Ectodermal cell (in vitro differentiated cells): ENCODE measurements at regions not wholly inside any gene's neighbourhood (a gene's known extent, or its start where the extent isn't known, plus 50 kb on each side); places are given as distances from the start of the nearest gene placed in this dataset.
"Not testable (repeated sequence)": the region's sequence is repeated elsewhere in the genome, so short reads cannot be mapped to it uniquely, and the experiment has no call there.

Source experiments
- H3K27ac ChIP-seq: 2 replicates; pipeline ENCODE4 v1.7.0; 2013; ENCODE audit warnings: mild to moderate bottlenecking, low read depth, low read length; ENCODE audit not compliant: insufficient read depth, poor library complexity, severe bottlenecking
- H3K27me3 ChIP-seq: 2 replicates; pipeline ENCODE4 v1.7.0; 2013; ENCODE audit warnings: mild to moderate bottlenecking, low read length; ENCODE audit not compliant: insufficient read depth, control insufficient read depth, poor library complexity, severe bottlenecking
- H3K36me3 ChIP-seq: one replicate; pipeline ENCODE4 v1.7.0; 2013; ENCODE audit warnings: low read length; ENCODE audit not compliant: control insufficient read depth, insufficient read depth
- H3K4me1 ChIP-seq: one replicate; pipeline ENCODE4 v1.7.0; 2013; ENCODE audit warnings: low read length; ENCODE audit not compliant: control insufficient read depth, insufficient read depth
- H3K4me3 ChIP-seq: 2 replicates; pipeline ENCODE4 v1.7.0; 2013; ENCODE audit warnings: low read depth, low read length, control low read depth; ENCODE audit not compliant: insufficient read depth
- H3K9me3 ChIP-seq: 2 replicates; pipeline ENCODE4 v1.7.0; 2013; ENCODE audit warnings: mild to moderate bottlenecking, low read length, moderate library complexity; ENCODE audit not compliant: control insufficient read depth
- WGBS, 2 experiments: methylation state at CpG; one replicate each; pipeline ENCODE4 v1.1.7; 2013; ENCODE audit warnings: missing lambda C conversion rate in 2 of 2; 5-methylcytosine and 5-hydroxymethylcytosine counted together

- no peak overlapping the region for H3K27ac ChIP-seq
- 42 to 46% methylated on average over 7 of the region's 7 CpGs for WGBS, 2 experiments
Measured at GRCh38 chr5:63401436-63402046, 560.7 kb downstream of the HTR1A start.

GRCh38 chr5:63400079-63400478 lies 562.2 kb downstream of the HTR1A start:
- Histone ChIP-seq H3K4me1 (no peaks in the 10 kb centered on the region), H3K27me3 (no peaks in the 10 kb centered on the region), H3K4me3 (no peak overlapping the region), H3K9me3 (no peaks in the 10 kb centered on the region), H3K36me3 (no peaks in the 10 kb centered on the region), H3K27ac (no peak overlapping the region)
- 87 to 92% methylated on average over 2 of the region's 2 CpGs for WGBS, 2 experiments

More at GRCh38 chr5:63401436-63402046, 560.7 kb downstream of the HTR1A start:
- H3K36me3 ChIP-seq = no peaks in the 10 kb centered on the region
- H3K9me3 ChIP-seq = no peaks in the 10 kb centered on the region
- no peaks in the 10 kb centered on the region for H3K4me1 ChIP-seq
- H3K27me3 ChIP-seq = no peaks in the 10 kb centered on the region
- H3K4me3 ChIP-seq = no peak overlapping the region

- Histone ChIP-seq H3K27me3 (no peaks in the 10 kb centered on the region), H3K4me3 (no peak overlapping the region), H3K9me3 (no peaks in the 10 kb centered on the region), H3K27ac (no peak overlapping the region), H3K4me1 (no peaks in the 10 kb centered on the region), H3K36me3 (no peaks in the 10 kb centered on the region)
- WGBS, 2 experiments = 90 to 96% methylated on average over 1 of the region's 1 CpG
Measured at GRCh38 chr5:63398346-63398745, 563.9 kb downstream of the HTR1A start.

GRCh38 chr5:63388188-63388587 lies 574.1 kb downstream of the HTR1A start:
- H3K9me3 ChIP-seq, H3K36me3 ChIP-seq, H3K27ac ChIP-seq, H3K4me3 ChIP-seq, H3K27me3 ChIP-seq, H3K4me1 ChIP-seq: not testable (repeated sequence)
- WGBS, 2 experiments = 91 to 96% methylated on average over 5 of the region's 5 CpGs

- no peaks in the 10 kb centered on the region for H3K4me1 ChIP-seq
- H3K4me3 ChIP-seq = no peak overlapping the region
- H3K27me3 ChIP-seq = no peaks in the 10 kb centered on the region
- no peaks in the 10 kb centered on the region for H3K36me3 ChIP-seq
- WGBS, 2 experiments = 90 to 91% methylated on average over 6 of the region's 6 CpGs
- no peaks in the 10 kb centered on the region for H3K9me3 ChIP-seq
- no peak overlapping the region for H3K27ac ChIP-seq
Measured at GRCh38 chr5:63375851-63376250, 586.4 kb downstream of the HTR1A start.

- Histone ChIP-seq H3K27me3 (no peaks in the 10 kb centered on the region), H3K4me1 (no peaks in the 10 kb centered on the region), H3K27ac (no peak overlapping the region), H3K36me3 (no peaks in the 10 kb centered on the region), H3K4me3 (no peak overlapping the region), H3K9me3 (no peaks in the 10 kb centered on the region)
Measured at GRCh38 chr5:63374085-63374484, 588.2 kb downstream of the HTR1A start.

GRCh38 chr5:63351164-63351563 lies 611.1 kb downstream of the HTR1A start:
- Histone ChIP-seq H3K27ac (no peak overlapping the region), H3K9me3 (no peaks in the 10 kb centered on the region), H3K27me3 (no peaks in the 10 kb centered on the region), H3K4me1 (no peaks in the 10 kb centered on the region), H3K4me3 (no peak overlapping the region), H3K36me3 (no peaks in the 10 kb centered on the region)
- 73 to 100% methylated on average over 1 of the region's 1 CpG for WGBS, 2 experiments

GRCh38 chr5:63346451-63346850 lies 615.8 kb downstream of the HTR1A start:
- Histone ChIP-seq H3K4me1 (no peaks in the 10 kb centered on the region), H3K27me3 (no peaks in the 10 kb centered on the region), H3K36me3 (no peaks in the 10 kb centered on the region), H3K9me3 (peaks cover 2% of the 10 kb centered on the region), H3K4me3 (no peak overlapping the region), H3K27ac (no peak overlapping the region)

GRCh38 chr5:63341442-63341841 lies 620.8 kb downstream of the HTR1A start:
- H3K9me3 ChIP-seq = peaks cover 3% of the 10 kb centered on the region
- no peaks in the 10 kb centered on the region for H3K36me3 ChIP-seq
- H3K27me3 ChIP-seq = no peaks in the 10 kb centered on the region
- 92% methylated on average over 2 of the region's 2 CpGs; no CpG with 5 or more reads in 1 of the 2 experiments for WGBS, 2 experiments
- H3K27ac ChIP-seq = no peak overlapping the region
- H3K4me3 ChIP-seq = no peak overlapping the region
- no peaks in the 10 kb centered on the region for H3K4me1 ChIP-seq

GRCh38 chr5:63323926-63324325 lies 638.3 kb downstream of the HTR1A start:
- Histone ChIP-seq H3K4me1 (no peaks in the 10 kb centered on the region), H3K4me3 (no peak overlapping the region), H3K27me3 (no peaks in the 10 kb centered on the region), H3K9me3 (no peaks in the 10 kb centered on the region), H3K27ac (no peak overlapping the region), H3K36me3 (no peaks in the 10 kb centered on the region)
- WGBS, 2 experiments = 43 to 60% methylated on average over 1 of the region's 1 CpG

GRCh38 chr5:63314551-63314950 lies 647.7 kb downstream of the HTR1A start:
- Histone ChIP-seq H3K27ac (no peak overlapping the region), H3K36me3 (no peaks in the 10 kb centered on the region), H3K4me3 (no peak overlapping the region), H3K9me3 (no peaks in the 10 kb centered on the region), H3K27me3 (no peaks in the 10 kb centered on the region), H3K4me1 (no peaks in the 10 kb centered on the region)
- 89 to 90% methylated on average over 6 of the region's 6 CpGs for WGBS, 2 experiments
